PC-3 (cell line): ENCODE measurements at regions not wholly inside any gene's neighbourhood (a gene's known extent, or its start where the extent isn't known, plus 50 kb on each side); places are given as distances from the start of the nearest gene placed in this dataset.

Experiments
- CTCF ChIP-seq: fragments of 300-600 bp; sonication (generic); conservative IDR thresholded peaks from 2 replicates; pipeline ENCODE4 v1.5.1; 2017; ENCODE audit warnings: antibody characterized with exemption, low read depth, mild to moderate bottlenecking, low read length
- EZH2 ChIP-seq: fragments of 300-600 bp; sonication (generic); IDR thresholded peaks from one replicate; pipeline ENCODE4 v1.6.1; 2017; ENCODE audit warnings: antibody characterized with exemption, mild to moderate bottlenecking, low read length; ENCODE audit not compliant: unreplicated experiment
- EZH2phosphoT487 ChIP-seq: fragments of 300-600 bp; sonication (generic); IDR thresholded peaks from 2 replicates; pipeline ENCODE4 v1.6.1; 2018; ENCODE audit warnings: mild to moderate bottlenecking, antibody characterized with exemption, low read length, borderline replicate concordance

- TF ChIP-seq CTCF = no peak
- no peak for TF ChIP-seq EZH2
- no peak for TF ChIP-seq EZH2phosphoT487
These were observed 241.7 kb upstream of the SUCLG2 start for GRCh38 chr3:67896130-67896529.
